CD14-positive monocyte (primary cell): ENCODE measurements at regions not wholly inside any gene's neighbourhood (a gene's known extent, or its start where the extent isn't known, plus 50 kb on each side); places are given as distances from the start of the nearest gene placed in this dataset.

Source experiments
- DNase-seq, 3 donors: peaks; one replicate each; pipeline ENCODE4 v3.0.0-alpha.2; 2011 to 2022
- H2AFZ ChIP-seq: 2 replicates; pipeline ENCODE4 v1.6.0; 2012; ENCODE audit warnings: mild to moderate bottlenecking, low read depth, low read length, inconsistent platforms; ENCODE audit not compliant: insufficient read depth, poor library complexity, severe bottlenecking
- H3K27ac ChIP-seq, 2 donors: 1 replicate in 1 of 2; 2 replicates in 1 of 2; pipeline ENCODE4 v1.5.1; 2012 to 2013; ENCODE audit warnings: low read length in 2 of 2, control low read depth in 1 of 2, inconsistent platforms in 1 of 2, low read depth in 1 of 2, mild to moderate bottlenecking in 1 of 2
- H3K27me3 ChIP-seq, 2 donors: one replicate each; pipeline versions ENCODE4 v1.6.0 to v1.6.1; 2011 to 2013; ENCODE audit warnings: low read length in 2 of 2; ENCODE audit not compliant: control insufficient read depth in 2 of 2, insufficient read depth in 2 of 2
- H3K36me3 ChIP-seq, 2 donors: replicated peaks in 1 of 2; 1 replicate in 1 of 2; 2 replicates in 1 of 2; pipeline versions ENCODE4 v1.5.1 to v1.6.1; 2012 to 2013; ENCODE audit warnings: low read length in 2 of 2, control low read depth in 1 of 2, inconsistent platforms in 1 of 2, mild to moderate bottlenecking in 1 of 2; ENCODE audit not compliant: insufficient read depth in 2 of 2, control insufficient read depth in 1 of 2
- H3K4me1 ChIP-seq, 2 donors: 1 replicate in 1 of 2; 2 replicates in 1 of 2; pipeline versions ENCODE4 v1.5.1 to v1.6.1; 2012 to 2013; ENCODE audit warnings: low read length in 2 of 2, control low read depth in 1 of 2, inconsistent platforms in 1 of 2, mild to moderate bottlenecking in 1 of 2, moderate library complexity in 1 of 2; ENCODE audit not compliant: insufficient read depth in 2 of 2, control insufficient read depth in 1 of 2
- H3K4me2 ChIP-seq: replicated peaks from 2 replicates; pipeline ENCODE3; 2012; ENCODE audit warnings: low read length, moderate library complexity, mild to moderate bottlenecking; ENCODE audit not compliant: poor library complexity, severe bottlenecking; ENCODE audit errors: extremely low read depth
- H3K4me3 ChIP-seq, 3 experiments: fragments of 200-600 bp in 1 of 3; sonication (generic) in 1 of 3; replicated peaks in 1 of 3; 1 replicate in 2 of 3; 2 replicates in 1 of 3; pipeline ENCODE4 v1.5.1; 2011 to 2013; ENCODE audit warnings: low read length in 3 of 3, mild to moderate bottlenecking in 3 of 3, control low read depth in 2 of 3, low read depth in 2 of 3, inconsistent platforms in 1 of 3, moderate library complexity in 1 of 3
- H3K79me2 ChIP-seq: 2 replicates; pipeline ENCODE4 v1.6.0; 2012; ENCODE audit warnings: mild to moderate bottlenecking, control low read depth, inconsistent platforms, low read length, moderate library complexity; ENCODE audit not compliant: insufficient read depth
- H3K9ac ChIP-seq: 2 replicates; pipeline ENCODE4 v1.6.0; 2017; ENCODE audit warnings: low read length, mild to moderate bottlenecking; ENCODE audit not compliant: insufficient read depth, poor library complexity, severe bottlenecking
- H3K9me3 ChIP-seq, 2 donors: replicated peaks in 1 of 2; 1 replicate in 1 of 2; 2 replicates in 1 of 2; pipeline versions ENCODE4 v1.5.1 to v1.6.1; 2012 to 2013; ENCODE audit warnings: low read length in 2 of 2, control low read depth in 1 of 2; ENCODE audit not compliant: control insufficient read depth in 1 of 2, insufficient read depth in 1 of 2
- H4K20me1 ChIP-seq: 2 replicates; pipeline ENCODE4 v1.6.0; 2012; ENCODE audit warnings: mild to moderate bottlenecking, low read length, control low read depth, moderate library complexity; ENCODE audit not compliant: insufficient read depth
- H3K27ac Mint-ChIP-seq, 7 donors: one replicate each; pipeline ENCODE4 v1.8.0; 2020; ENCODE audit warnings: mild to moderate bottlenecking in 7 of 7, mixed read lengths in 7 of 7, moderate library complexity in 6 of 7, inconsistent platforms in 2 of 7
- H3K27me3 Mint-ChIP-seq, 3 donors: one replicate each; pipeline ENCODE4 v1.8.0; 2021 to 2022; ENCODE audit warnings: low read depth in 3 of 3, mild to moderate bottlenecking in 3 of 3, mixed read lengths in 3 of 3, moderate library complexity in 3 of 3, inconsistent platforms in 1 of 3
- H3K36me3 Mint-ChIP-seq, 2 donors: one replicate each; pipeline ENCODE4 v1.8.0; 2020; ENCODE audit warnings: mixed read lengths in 2 of 2, inconsistent platforms in 1 of 2, mild to moderate bottlenecking in 1 of 2
- H3K4me1 Mint-ChIP-seq: one replicate; pipeline ENCODE4 v1.8.0; 2020; ENCODE audit warnings: mild to moderate bottlenecking, mixed read lengths
- H3K4me3 Mint-ChIP-seq, 2 donors: one replicate each; pipeline ENCODE4 v1.8.0; 2020; ENCODE audit warnings: mild to moderate bottlenecking in 2 of 2, mixed read lengths in 2 of 2, moderate library complexity in 1 of 2
- H3K9me3 Mint-ChIP-seq, 7 donors: one replicate each; pipeline ENCODE4 v1.8.0; 2020 to 2022; ENCODE audit warnings: mixed read lengths in 7 of 7, mild to moderate bottlenecking in 6 of 7, moderate library complexity in 6 of 7, inconsistent platforms in 2 of 7
- CTCF ChIP-seq: fragments of 200-600 bp; IDR thresholded peaks from one replicate; pipeline ENCODE4 v1.8.0; 2022; ENCODE audit warnings: antibody characterized with exemption, mild to moderate bottlenecking
- WGBS: methylation state at CpG from one replicate; pipeline ENCODE4 v1.1.5; 2013; ENCODE audit warnings: missing lambda C conversion rate; ENCODE audit not compliant: insufficient coverage; 5-methylcytosine and 5-hydroxymethylcytosine counted together
- intact Hi-C, 2 donors: fragments of 100-400 bp; cut with micrococcal nuclease; formaldehyde crosslinking; loops; one replicate each; pipeline versions ENCODE4 v1.15.0 to v1.15.1; 2023

GRCh38 chr2:19442731-19443130 is 84.3 kb upstream of the OSR1 start:
- intact Hi-C loops, result no loop called here
- Mint-ChIP-seq H3K9me3 (peaks cover 0 to 5% (median 1%) of the 10 kb centered on the region in 7 donors), H3K36me3 (no peaks in the 10 kb centered on the region), H3K27ac (no peak overlapping the region), H3K4me1 (no peaks in the 10 kb centered on the region), H3K4me3 (no peak overlapping the region), H3K27me3 (peaks cover 0 to 1% (median 0%) of the 10 kb centered on the region in 3 donors)
- H3K27ac ChIP-seq, result no peak overlapping the region
- no peak overlapping the region for H3K4me3 ChIP-seq
- no peak overlapping the region for H2AFZ ChIP-seq
- H4K20me1 ChIP-seq, result no peaks in the 10 kb centered on the region
- H3K27me3 ChIP-seq, result no peaks in the 10 kb centered on the region
- WGBS, result 92% methylated on average over 2 of the region's 3 CpGs
- no peaks in the 10 kb centered on the region for H3K79me2 ChIP-seq
- H3K4me2 ChIP-seq, result no peak overlapping the region
- H3K9ac ChIP-seq, result no peak overlapping the region
- no peaks in the 10 kb centered on the region for H3K36me3 ChIP-seq
- no peak for TF ChIP-seq CTCF
- DNase-seq, result no peak
- no peaks in the 10 kb centered on the region for H3K4me1 ChIP-seq
- H3K9me3 ChIP-seq, result no peaks in the 10 kb centered on the region

GRCh38 chr2:19439081-19439480 is 80.7 kb upstream of the OSR1 start:
- Histone ChIP-seq H3K36me3 (no peaks in the 10 kb centered on the region), H3K4me2 (no peak overlapping the region), H3K27me3 (no peaks in the 10 kb centered on the region), H3K9ac (no peak overlapping the region), H3K27ac (no peak overlapping the region), H3K4me1 (no peaks in the 10 kb centered on the region), H3K79me2 (no peaks in the 10 kb centered on the region), H4K20me1 (no peaks in the 10 kb centered on the region), H3K9me3 (no peaks in the 10 kb centered on the region), H2AFZ (no peak overlapping the region), H3K4me3 (no peak overlapping the region)
- no peak overlapping the region for H3K27ac Mint-ChIP-seq
- no peaks in the 10 kb centered on the region for H3K36me3 Mint-ChIP-seq
- no peak overlapping the region for H3K4me3 Mint-ChIP-seq
- peaks cover 0 to 3% (median 1%) of the 10 kb centered on the region in 7 donors for H3K9me3 Mint-ChIP-seq
- peaks cover 0 to 2% (median 0%) of the 10 kb centered on the region in 3 donors for H3K27me3 Mint-ChIP-seq
- TF ChIP-seq CTCF, result no peak
- intact Hi-C loops, result no loop called here
- no peaks in the 10 kb centered on the region for H3K4me1 Mint-ChIP-seq
- no peak for DNase-seq
- 38% methylated on average over 1 of the region's 2 CpGs for WGBS
